Tibial artery (tissue), 4 donors: ENCODE measurements at regions not wholly inside any gene's neighbourhood (a gene's known extent, or its start where the extent isn't known, plus 50 kb on each side); places are given as distances from the start of the nearest gene placed in this dataset.
"Not testable (repeated sequence)": the region's sequence is repeated elsewhere in the genome, so short reads cannot be mapped to it uniquely, and the experiment has no call there.

Source experiments
- DNase-seq, 2 donors: peaks; one replicate each; pipeline ENCODE4 v3.0.0-alpha.2; 2019
- H3K27ac ChIP-seq, 2 donors: fragments of 200-600 bp; sonication (generic) in 1 of 2; 1 replicate in 1 of 2; 2 replicates in 1 of 2; pipeline ENCODE4 v1.5.1; 2018 to 2019; ENCODE audit warnings: mild to moderate bottlenecking in 1 of 2
- H3K27me3 ChIP-seq, 2 donors: fragments of 200-600 bp; sonication (generic) in 1 of 2; one replicate each; pipeline versions ENCODE4 v1.5.1 to v1.6.0; 2016 to 2019
- H3K36me3 ChIP-seq, 3 donors: fragments of 200-600 bp; sonication (generic) in 2 of 3; one replicate each; pipeline ENCODE4 v1.5.1; 2016 to 2019; ENCODE audit warnings: mild to moderate bottlenecking in 2 of 3
- H3K4me1 ChIP-seq, 4 donors: fragments of 200-600 bp; sonication (generic) in 2 of 4; 1 replicate in 3 of 4; 2 replicates in 1 of 4; pipeline ENCODE4 v1.5.1; 2016 to 2019
- H3K4me3 ChIP-seq, 2 donors: fragments of 200-600 bp; sonication (generic) in 1 of 2; 1 replicate in 1 of 2; 2 replicates in 1 of 2; pipeline ENCODE4 v1.5.1; 2018 to 2019; ENCODE audit warnings: mild to moderate bottlenecking in 2 of 2
- H3K9me3 ChIP-seq, 3 donors: fragments of 200-600 bp; sonication (generic) in 1 of 3; one replicate each; pipeline ENCODE4 v1.5.1; 2016 to 2019
- intact Hi-C: fragments of 100-400 bp; cut with DNase I; formaldehyde crosslinking; loops from one replicate; pipeline ENCODE4 v1.15.0; 2023; ENCODE audit warnings: low total_unique reads
- TF ChIP-seq, protein P1 (sequence below), 2 experiments: fragments of 200-600 bp in 1 of 2; fragments of 450-650 bp in 1 of 2; IDR thresholded peaks; one replicate each; pipeline ENCODE4 v1.5.1; 2017 to 2019; ENCODE audit warnings: antibody characterized with exemption in 2 of 2, mild to moderate bottlenecking in 1 of 2, moderate library complexity in 1 of 2

DNA sequence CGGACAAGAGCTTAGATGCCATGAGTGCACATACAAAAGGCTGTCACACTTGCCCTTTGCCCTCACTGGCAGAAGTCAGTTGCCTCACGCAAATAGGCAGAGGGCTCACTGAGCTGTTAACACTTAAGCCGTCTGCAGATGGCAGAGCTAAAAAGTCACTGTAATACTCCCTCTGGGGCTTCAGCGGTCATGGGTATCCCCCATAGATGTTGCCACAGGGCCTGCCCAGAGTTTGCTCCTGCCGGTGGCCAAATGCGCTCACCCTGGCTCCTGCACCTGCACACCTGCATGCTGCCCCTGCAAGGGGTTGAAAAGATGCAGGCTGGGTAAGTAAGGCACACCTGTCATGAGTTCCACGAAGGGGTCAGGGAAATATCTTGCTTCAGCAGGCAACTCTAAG lies 741.5 kb downstream of the EDEM1 start:
- H3K4me3 ChIP-seq: no peak overlapping the region
- no peaks in the 10 kb centered on the region for H3K4me1 ChIP-seq
- H3K27ac ChIP-seq: no peak overlapping the region
- no peaks in the 10 kb centered on the region for H3K9me3 ChIP-seq
- intact Hi-C loops: no loop called here
- TF ChIP-seq, protein P1, sequence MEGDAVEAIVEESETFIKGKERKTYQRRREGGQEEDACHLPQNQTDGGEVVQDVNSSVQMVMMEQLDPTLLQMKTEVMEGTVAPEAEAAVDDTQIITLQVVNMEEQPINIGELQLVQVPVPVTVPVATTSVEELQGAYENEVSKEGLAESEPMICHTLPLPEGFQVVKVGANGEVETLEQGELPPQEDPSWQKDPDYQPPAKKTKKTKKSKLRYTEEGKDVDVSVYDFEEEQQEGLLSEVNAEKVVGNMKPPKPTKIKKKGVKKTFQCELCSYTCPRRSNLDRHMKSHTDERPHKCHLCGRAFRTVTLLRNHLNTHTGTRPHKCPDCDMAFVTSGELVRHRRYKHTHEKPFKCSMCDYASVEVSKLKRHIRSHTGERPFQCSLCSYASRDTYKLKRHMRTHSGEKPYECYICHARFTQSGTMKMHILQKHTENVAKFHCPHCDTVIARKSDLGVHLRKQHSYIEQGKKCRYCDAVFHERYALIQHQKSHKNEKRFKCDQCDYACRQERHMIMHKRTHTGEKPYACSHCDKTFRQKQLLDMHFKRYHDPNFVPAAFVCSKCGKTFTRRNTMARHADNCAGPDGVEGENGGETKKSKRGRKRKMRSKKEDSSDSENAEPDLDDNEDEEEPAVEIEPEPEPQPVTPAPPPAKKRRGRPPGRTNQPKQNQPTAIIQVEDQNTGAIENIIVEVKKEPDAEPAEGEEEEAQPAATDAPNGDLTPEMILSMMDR (IDR thresholded peaks at IDR 0.05): no peak
- no peak for DNase-seq
- no peaks in the 10 kb centered on the region for H3K36me3 ChIP-seq
- H3K27me3 ChIP-seq: no peaks in the 10 kb centered on the region

DNA sequence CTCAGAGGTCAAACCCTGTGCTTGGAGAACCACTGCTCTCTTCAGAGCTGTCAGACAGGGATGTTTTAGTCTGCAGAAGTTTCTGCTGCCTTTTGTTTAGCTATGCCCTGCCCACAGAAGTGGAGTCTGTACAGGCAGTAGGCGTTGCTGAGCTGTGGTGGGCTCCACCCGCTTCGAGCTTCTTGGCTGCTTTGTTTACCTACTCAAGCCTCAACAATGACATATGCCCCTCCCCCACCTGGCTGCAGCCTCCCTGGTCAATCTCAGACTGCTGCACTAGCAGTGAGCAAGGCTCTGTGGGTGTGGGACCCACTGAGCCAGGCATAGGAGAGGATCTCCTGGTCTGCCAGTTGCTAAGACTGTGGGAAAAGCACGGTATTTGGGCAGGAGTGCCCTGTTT lies 756.6 kb downstream of the EDEM1 start:
- intact Hi-C loops, H3K36me3 ChIP-seq, H3K27me3 ChIP-seq, H3K9me3 ChIP-seq, H3K27ac ChIP-seq, H3K4me3 ChIP-seq, H3K4me1 ChIP-seq, DNase-seq: not testable (repeated sequence)

GRCh38 chr3:5948084-5948483 lies 760.6 kb downstream of the EDEM1 start:
- TF ChIP-seq, protein P1 (IDR thresholded peaks at IDR 0.05): no peak
- intact Hi-C loops: no loop called here

GRCh38 chr3:5951026-5951425 lies 763.5 kb downstream of the EDEM1 start:
- Histone ChIP-seq H3K9me3 (no peaks in the 10 kb centered on the region), H3K36me3 (no peaks in the 10 kb centered on the region), H3K4me3 (no peak overlapping the region), H3K27me3 (no peaks in the 10 kb centered on the region), H3K4me1 (no peaks in the 10 kb centered on the region), H3K27ac (no peak overlapping the region)
- DNase-seq: no peak
- intact Hi-C loops: no loop called here
- TF ChIP-seq, protein P1 (IDR thresholded peaks at IDR 0.05): no peak

More at GRCh38 chr3:5948084-5948483, 760.6 kb downstream of the EDEM1 start:
- Histone ChIP-seq H3K9me3 (no peaks in the 10 kb centered on the region), H3K27ac (no peak overlapping the region), H3K4me3 (no peak overlapping the region), H3K36me3 (no peaks in the 10 kb centered on the region), H3K27me3 (no peaks in the 10 kb centered on the region), H3K4me1 (no peaks in the 10 kb centered on the region)
- DNase-seq: no peak

DNA sequence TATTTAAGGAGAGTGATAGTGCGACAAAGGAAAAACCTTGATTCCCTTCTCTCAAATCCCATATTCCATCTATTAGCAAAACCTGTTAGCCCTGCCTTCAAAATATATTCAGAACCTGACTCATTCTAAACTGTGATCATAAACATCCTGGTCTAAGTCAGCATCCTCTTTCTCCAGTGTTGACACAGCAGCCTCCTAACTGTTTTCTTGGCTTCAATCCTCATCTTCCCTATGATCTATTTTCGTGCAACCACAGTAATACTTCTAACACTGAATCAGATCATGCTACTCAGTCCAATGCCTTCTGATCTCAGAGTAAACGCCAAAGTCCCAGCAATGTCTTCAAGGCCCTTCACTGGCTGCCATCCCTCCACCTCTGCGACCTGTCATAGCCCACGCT lies 785.1 kb downstream of the EDEM1 start:
- TF ChIP-seq, protein P1 (IDR thresholded peaks at IDR 0.05): no peak
- Histone ChIP-seq H3K4me1 (no peaks in the 10 kb centered on the region), H3K36me3 (no peaks in the 10 kb centered on the region), H3K27ac (no peak overlapping the region), H3K27me3 (no peaks in the 10 kb centered on the region), H3K9me3 (no peaks in the 10 kb centered on the region), H3K4me3 (no peak overlapping the region)
- intact Hi-C loops: no loop called here
- no peak for DNase-seq

DNA sequence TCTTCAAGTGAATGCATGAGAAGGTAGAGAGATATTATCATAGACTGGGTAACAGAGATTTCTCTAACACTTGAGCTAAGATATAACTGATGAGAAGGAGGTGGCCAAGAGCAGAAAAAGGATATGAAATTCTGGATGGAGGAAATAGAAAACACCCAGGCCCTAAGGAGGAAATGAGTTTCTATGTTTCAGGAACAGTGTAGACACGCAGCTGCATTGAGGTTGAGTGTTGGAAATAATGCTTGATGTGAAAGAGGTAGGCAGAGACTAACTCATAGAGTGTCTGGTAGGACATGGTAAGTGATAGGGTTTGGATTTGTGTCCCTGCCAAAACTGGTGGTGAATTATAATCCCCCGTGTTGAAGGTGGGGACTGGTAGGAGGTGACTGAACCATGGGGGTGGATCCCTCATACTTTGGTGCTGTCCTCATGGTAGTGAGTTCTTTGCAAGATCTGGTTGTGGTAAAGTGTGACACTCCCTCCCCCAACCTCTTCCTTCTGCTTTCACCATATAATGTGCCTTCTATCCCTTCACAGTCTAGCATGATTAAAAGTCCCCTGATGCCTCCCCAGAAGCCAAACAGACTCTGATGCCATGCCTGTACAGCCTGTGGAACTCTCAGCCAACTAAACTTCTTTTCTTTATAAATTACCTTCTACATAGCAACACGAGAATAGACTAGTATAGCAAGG lies 787.3 kb downstream of the EDEM1 start:
- H3K27ac ChIP-seq: no peak overlapping the region
- no peak overlapping the region for H3K4me3 ChIP-seq
- no peaks in the 10 kb centered on the region for H3K36me3 ChIP-seq
- intact Hi-C loops: no loop called here
- H3K9me3 ChIP-seq: no peaks in the 10 kb centered on the region
- TF ChIP-seq, protein P1 (IDR thresholded peaks at IDR 0.05): no peak
- DNase-seq: no peak
- no peaks in the 10 kb centered on the region for H3K4me1 ChIP-seq
- H3K27me3 ChIP-seq: no peaks in the 10 kb centered on the region
